GM21825 (cell line): ENCODE measurements at regions not wholly inside any gene's neighbourhood (a gene's known extent, or its start where the extent isn't known, plus 50 kb on each side); places are given as distances from the start of the nearest gene placed in this dataset.
A peak's percentile ranks its signal among the peaks of the same experiment; 100 is the strongest.

Experiments
- ATAC-seq: cut with Tn5 transposase; IDR thresholded peaks from one replicate; pipeline ENCODE4 v1.9.1; 2021; ENCODE audit warnings: mild to moderate bottlenecking, moderate library complexity; ENCODE audit not compliant: unreplicated experiment

- no peak for ATAC-seq
Measured at GRCh38 chr1:191564275-191564674, 594.0 kb upstream of the RGS18 start.

- no peak for ATAC-seq
Measured at GRCh38 chr1:191572479-191572878, 585.8 kb upstream of the RGS18 start.

GRCh38 chr1:191575180-191575579 is 583.1 kb upstream of the RGS18 start:
- no peak for ATAC-seq

GRCh38 chr1:191575746-191576145 is 582.5 kb upstream of the RGS18 start:
- ATAC-seq = no peak

- no peak for ATAC-seq
Measured at GRCh38 chr1:191577213-191577612, 581.0 kb upstream of the RGS18 start.

GRCh38 chr1:191578281-191578680 is 580.0 kb upstream of the RGS18 start:
- ATAC-seq = no peak

GRCh38 chr1:191579019-191579418 is 579.2 kb upstream of the RGS18 start:
- ATAC-seq = no peak

GRCh38 chr1:191582169-191582568 is 576.1 kb upstream of the RGS18 start:
- peak; percentile 70 for ATAC-seq

- ATAC-seq = no peak
Measured at GRCh38 chr1:191585095-191585494, 573.2 kb upstream of the RGS18 start.

- no peak for ATAC-seq
Measured at GRCh38 chr1:191588905-191589304, 569.4 kb upstream of the RGS18 start.

GRCh38 chr1:191589536-191589935 is 568.7 kb upstream of the RGS18 start:
- ATAC-seq = no peak

GRCh38 chr1:191590578-191590977 is 567.7 kb upstream of the RGS18 start:
- no peak for ATAC-seq

- no peak for ATAC-seq
Measured at GRCh38 chr1:191592039-191592438, 566.2 kb upstream of the RGS18 start.

GRCh38 chr1:191592907-191593306 is 565.4 kb upstream of the RGS18 start:
- no peak for ATAC-seq

- ATAC-seq = no peak
Measured at GRCh38 chr1:191595170-191595569, 563.1 kb upstream of the RGS18 start.

GRCh38 chr1:191608367-191608766 is 549.9 kb upstream of the RGS18 start:
- no peak for ATAC-seq

- ATAC-seq = no peak
Measured at GRCh38 chr1:191609305-191609704, 549.0 kb upstream of the RGS18 start.

GRCh38 chr1:191615101-191615821 is 543.0 kb upstream of the RGS18 start:
- ATAC-seq = no peak

GRCh38 chr1:191618181-191618580 is 540.1 kb upstream of the RGS18 start:
- ATAC-seq = no peak

GRCh38 chr1:191620883-191621282 is 537.4 kb upstream of the RGS18 start:
- no peak for ATAC-seq

- ATAC-seq = no peak
Measured at GRCh38 chr1:191624044-191624443, 534.2 kb upstream of the RGS18 start.

- no peak for ATAC-seq
Measured at GRCh38 chr1:191629836-191630235, 528.4 kb upstream of the RGS18 start.
